PFSK-1 (cell line): ENCODE measurements at regions not wholly inside any gene's neighbourhood (a gene's known extent, or its start where the extent isn't known, plus 50 kb on each side); places are given as distances from the start of the nearest gene placed in this dataset.

Source experiments
- FOXP2 ChIP-seq: optimal IDR thresholded peaks from 2 replicates; pipeline ENCODE3; 2011; ENCODE audit warnings: borderline replicate concordance, control low read depth, inconsistent platforms; ENCODE audit not compliant: insufficient read depth; ENCODE audit errors: extremely low read length, extremely low read depth
- POLR2AphosphoS5 ChIP-seq: IDR thresholded peaks from 2 replicates; pipeline ENCODE4 v1.6.1; 2012; ENCODE audit warnings: low read depth, mild to moderate bottlenecking, control low read depth, low read length, moderate library complexity
- SIN3A ChIP-seq: IDR thresholded peaks from 2 replicates; pipeline ENCODE4 v1.6.1; 2012; ENCODE audit warnings: mild to moderate bottlenecking, low read length, moderate library complexity, borderline replicate concordance; ENCODE audit not compliant: insufficient read depth
- TAF1 ChIP-seq: IDR thresholded peaks from 2 replicates; pipeline ENCODE4 v1.6.1; 2012; ENCODE audit warnings: low read length, control low read depth, borderline replicate concordance; ENCODE audit not compliant: insufficient read depth
- TF ChIP-seq, protein P1 (sequence below), 2 experiments: IDR thresholded peaks; 2 replicates each; pipeline versions ENCODE4 v1.6.1 to v1.8.0; 2011 to 2012; ENCODE audit warnings: low read depth in 2 of 2, low read length in 2 of 2, control low read depth in 1 of 2, inconsistent platforms in 1 of 2, mild to moderate bottlenecking in 1 of 2, moderate library complexity in 1 of 2; ENCODE audit not compliant: insufficient read depth in 1 of 2

DNA sequence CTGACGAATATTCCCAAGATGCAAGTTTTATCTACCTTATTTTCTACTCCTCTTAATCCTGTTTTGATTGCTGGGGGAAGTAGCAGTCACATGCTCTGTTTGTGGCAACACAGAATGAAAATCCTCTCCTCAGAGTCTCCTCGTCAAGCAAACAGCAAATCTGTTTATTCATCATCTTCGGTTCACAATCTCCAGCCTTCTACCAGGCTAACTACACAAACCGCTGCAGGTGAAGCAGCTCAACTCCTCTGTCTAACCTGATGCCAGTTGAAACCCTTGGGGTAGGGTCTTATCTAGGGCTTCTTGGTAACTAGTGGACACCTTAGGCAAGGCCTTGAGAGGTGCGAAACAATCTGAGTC is 91.0 kb downstream of the SIPA1L2 start:
- TF ChIP-seq, protein P1, sequence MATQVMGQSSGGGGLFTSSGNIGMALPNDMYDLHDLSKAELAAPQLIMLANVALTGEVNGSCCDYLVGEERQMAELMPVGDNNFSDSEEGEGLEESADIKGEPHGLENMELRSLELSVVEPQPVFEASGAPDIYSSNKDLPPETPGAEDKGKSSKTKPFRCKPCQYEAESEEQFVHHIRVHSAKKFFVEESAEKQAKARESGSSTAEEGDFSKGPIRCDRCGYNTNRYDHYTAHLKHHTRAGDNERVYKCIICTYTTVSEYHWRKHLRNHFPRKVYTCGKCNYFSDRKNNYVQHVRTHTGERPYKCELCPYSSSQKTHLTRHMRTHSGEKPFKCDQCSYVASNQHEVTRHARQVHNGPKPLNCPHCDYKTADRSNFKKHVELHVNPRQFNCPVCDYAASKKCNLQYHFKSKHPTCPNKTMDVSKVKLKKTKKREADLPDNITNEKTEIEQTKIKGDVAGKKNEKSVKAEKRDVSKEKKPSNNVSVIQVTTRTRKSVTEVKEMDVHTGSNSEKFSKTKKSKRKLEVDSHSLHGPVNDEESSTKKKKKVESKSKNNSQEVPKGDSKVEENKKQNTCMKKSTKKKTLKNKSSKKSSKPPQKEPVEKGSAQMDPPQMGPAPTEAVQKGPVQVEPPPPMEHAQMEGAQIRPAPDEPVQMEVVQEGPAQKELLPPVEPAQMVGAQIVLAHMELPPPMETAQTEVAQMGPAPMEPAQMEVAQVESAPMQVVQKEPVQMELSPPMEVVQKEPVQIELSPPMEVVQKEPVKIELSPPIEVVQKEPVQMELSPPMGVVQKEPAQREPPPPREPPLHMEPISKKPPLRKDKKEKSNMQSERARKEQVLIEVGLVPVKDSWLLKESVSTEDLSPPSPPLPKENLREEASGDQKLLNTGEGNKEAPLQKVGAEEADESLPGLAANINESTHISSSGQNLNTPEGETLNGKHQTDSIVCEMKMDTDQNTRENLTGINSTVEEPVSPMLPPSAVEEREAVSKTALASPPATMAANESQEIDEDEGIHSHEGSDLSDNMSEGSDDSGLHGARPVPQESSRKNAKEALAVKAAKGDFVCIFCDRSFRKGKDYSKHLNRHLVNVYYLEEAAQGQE (IDR thresholded peaks at IDR 0.05; ENCODE audit: insufficient read depth in 1 of 2, low read depth in 2 of 2, low read length in 2 of 2) = no peak
- TF ChIP-seq TAF1 (no peak), SIN3A (no peak), POLR2AphosphoS5 (no peak), FOXP2 (no peak)
